Vagina (tissue), 2 donors: ENCODE measurements at regions not wholly inside any gene's neighbourhood (a gene's known extent, or its start where the extent isn't known, plus 50 kb on each side); places are given as distances from the start of the nearest gene placed in this dataset.

Experiments used
- DNase-seq, 2 donors: peaks; one replicate each; pipeline ENCODE4 v3.0.0-alpha.2; 2017; ENCODE audit errors: extremely low spot score in 2 of 2
- H3K27ac ChIP-seq: fragments of 200-600 bp; sonication (generic); one replicate; pipeline ENCODE4 v1.5.1; 2019
- H3K27me3 ChIP-seq: fragments of 200-600 bp; sonication (generic); one replicate; pipeline ENCODE4 v1.5.1; 2019
- H3K36me3 ChIP-seq, 2 donors: fragments of 200-600 bp; sonication (generic); one replicate each; pipeline ENCODE4 v1.5.1; 2017 to 2019
- H3K4me1 ChIP-seq: fragments of 200-600 bp; sonication (generic); one replicate; pipeline ENCODE4 v1.5.1; 2019
- H3K4me3 ChIP-seq, 2 donors: fragments of 200-600 bp; sonication (generic); 1 replicate in 1 of 2; 2 replicates in 1 of 2; pipeline ENCODE4 v1.5.1; 2016 to 2019
- H3K9me3 ChIP-seq: fragments of 200-600 bp; sonication (generic); one replicate; pipeline ENCODE4 v1.5.1; 2019
- CTCF ChIP-seq, 3 experiments: fragments of 450-650 bp in 2 of 3; fragments of 200-600 bp in 1 of 3; sonication (generic) in 1 of 3; IDR thresholded peaks; one replicate each; pipeline ENCODE4 v1.5.1; 2017 to 2019; ENCODE audit warnings: antibody characterized with exemption in 3 of 3, mild to moderate bottlenecking in 2 of 3, moderate library complexity in 2 of 3
- POLR2A ChIP-seq, 2 donors: fragments of 450-650 bp; IDR thresholded peaks; one replicate each; pipeline ENCODE4 v1.6.1; 2017; ENCODE audit warnings: antibody characterized with exemption in 2 of 2, mild to moderate bottlenecking in 2 of 2, moderate library complexity in 2 of 2
- POLR2AphosphoS5 ChIP-seq, 2 donors: sonication (generic); formaldehyde crosslinking; IDR thresholded peaks; one replicate each; pipeline ENCODE4 v1.9.0; 2017; ENCODE audit warnings: antibody characterized with exemption in 2 of 2, mild to moderate bottlenecking in 2 of 2, low read depth in 1 of 2; ENCODE audit not compliant: insufficient read depth in 1 of 2
- intact Hi-C: fragments of 100-400 bp; cut with DNase I; formaldehyde crosslinking; loops from one replicate; pipeline ENCODE4 v1.15.1; 2023

- no peak for TF ChIP-seq POLR2A (IDR thresholded peaks at IDR 0.05)
- TF ChIP-seq CTCF (IDR thresholded peaks at IDR 0.05), result no peak
- no peak for TF ChIP-seq POLR2AphosphoS5 (IDR thresholded peaks at IDR 0.05; ENCODE audit: insufficient read depth in 1 of 2, low read depth in 1 of 2)
- DNase-seq, result no peak
- Histone ChIP-seq H3K9me3 (no peaks in the 10 kb centered on the region), H3K4me3 (no peak overlapping the region), H3K4me1 (no peaks in the 10 kb centered on the region), H3K27ac (no peak overlapping the region), H3K36me3 (no peaks in the 10 kb centered on the region), H3K27me3 (no peaks in the 10 kb centered on the region)
- intact Hi-C loops, result no loop called here
Measured at GRCh38 chr11:90919332-90919731, 696.5 kb upstream of the CHORDC1 start.

GRCh38 chr11:90916706-90917105, 693.9 kb upstream of the CHORDC1 start:
- Histone ChIP-seq H3K36me3 (no peaks in the 10 kb centered on the region), H3K4me1 (no peaks in the 10 kb centered on the region), H3K4me3 (no peak overlapping the region), H3K9me3 (no peaks in the 10 kb centered on the region), H3K27me3 (no peaks in the 10 kb centered on the region), H3K27ac (no peak overlapping the region)
- intact Hi-C loops, result no loop called here
- no peak for DNase-seq
- TF ChIP-seq CTCF (IDR thresholded peaks at IDR 0.05), result no peak
- no peak for TF ChIP-seq POLR2A (IDR thresholded peaks at IDR 0.05)
- no peak for TF ChIP-seq POLR2AphosphoS5 (IDR thresholded peaks at IDR 0.05; ENCODE audit: insufficient read depth in 1 of 2, low read depth in 1 of 2)

GRCh38 chr11:90913131-90913668, 690.4 kb upstream of the CHORDC1 start:
- intact Hi-C loops, result no loop called here
- Histone ChIP-seq H3K4me3 (no peak overlapping the region), H3K36me3 (no peaks in the 10 kb centered on the region), H3K9me3 (no peaks in the 10 kb centered on the region), H3K4me1 (no peaks in the 10 kb centered on the region), H3K27me3 (no peaks in the 10 kb centered on the region), H3K27ac (no peak overlapping the region)
- no peak for TF ChIP-seq CTCF (IDR thresholded peaks at IDR 0.05)
- no peak for TF ChIP-seq POLR2A (IDR thresholded peaks at IDR 0.05)
- TF ChIP-seq POLR2AphosphoS5 (IDR thresholded peaks at IDR 0.05; ENCODE audit: insufficient read depth in 1 of 2, low read depth in 1 of 2), result no peak
- no peak for DNase-seq

- no peak for DNase-seq
- Histone ChIP-seq H3K4me3 (no peak overlapping the region), H3K27ac (no peak overlapping the region), H3K9me3 (no peaks in the 10 kb centered on the region), H3K27me3 (no peaks in the 10 kb centered on the region), H3K36me3 (no peaks in the 10 kb centered on the region), H3K4me1 (no peaks in the 10 kb centered on the region)
- intact Hi-C loops, result no loop called here
- TF ChIP-seq POLR2A (IDR thresholded peaks at IDR 0.05) (no peak), CTCF (IDR thresholded peaks at IDR 0.05) (no peak), POLR2AphosphoS5 (IDR thresholded peaks at IDR 0.05; ENCODE audit: insufficient read depth in 1 of 2, low read depth in 1 of 2) (no peak)
Measured at GRCh38 chr11:90912631-90913030, 689.8 kb upstream of the CHORDC1 start.

GRCh38 chr11:90911192-90911591, 688.3 kb upstream of the CHORDC1 start:
- intact Hi-C loops, result no loop called here
- Histone ChIP-seq H3K4me1 (no peaks in the 10 kb centered on the region), H3K27me3 (no peaks in the 10 kb centered on the region), H3K4me3 (no peak overlapping the region), H3K9me3 (no peaks in the 10 kb centered on the region), H3K36me3 (no peaks in the 10 kb centered on the region), H3K27ac (no peak overlapping the region)
- TF ChIP-seq POLR2A (IDR thresholded peaks at IDR 0.05), result no peak
- TF ChIP-seq POLR2AphosphoS5 (IDR thresholded peaks at IDR 0.05; ENCODE audit: insufficient read depth in 1 of 2, low read depth in 1 of 2), result no peak
- TF ChIP-seq CTCF (IDR thresholded peaks at IDR 0.05), result no peak
- DNase-seq, result no peak
